WI38 (cell line): ENCODE measurements at regions not wholly inside any gene's neighbourhood (a gene's known extent, or its start where the extent isn't known, plus 50 kb on each side); places are given as distances from the start of the nearest gene placed in this dataset.

Experiments used
- H3K4me3 ChIP-seq: 2 replicates; pipeline ENCODE4 v1.5.1; 2011; ENCODE audit warnings: low read depth, mild to moderate bottlenecking, control low read depth, low read length
- TF ChIP-seq, protein P1 (sequence below): IDR thresholded peaks from 2 replicates; pipeline ENCODE4 v1.5.1; 2012; ENCODE audit warnings: low read depth, mild to moderate bottlenecking, control low read depth, low read length

DNA sequence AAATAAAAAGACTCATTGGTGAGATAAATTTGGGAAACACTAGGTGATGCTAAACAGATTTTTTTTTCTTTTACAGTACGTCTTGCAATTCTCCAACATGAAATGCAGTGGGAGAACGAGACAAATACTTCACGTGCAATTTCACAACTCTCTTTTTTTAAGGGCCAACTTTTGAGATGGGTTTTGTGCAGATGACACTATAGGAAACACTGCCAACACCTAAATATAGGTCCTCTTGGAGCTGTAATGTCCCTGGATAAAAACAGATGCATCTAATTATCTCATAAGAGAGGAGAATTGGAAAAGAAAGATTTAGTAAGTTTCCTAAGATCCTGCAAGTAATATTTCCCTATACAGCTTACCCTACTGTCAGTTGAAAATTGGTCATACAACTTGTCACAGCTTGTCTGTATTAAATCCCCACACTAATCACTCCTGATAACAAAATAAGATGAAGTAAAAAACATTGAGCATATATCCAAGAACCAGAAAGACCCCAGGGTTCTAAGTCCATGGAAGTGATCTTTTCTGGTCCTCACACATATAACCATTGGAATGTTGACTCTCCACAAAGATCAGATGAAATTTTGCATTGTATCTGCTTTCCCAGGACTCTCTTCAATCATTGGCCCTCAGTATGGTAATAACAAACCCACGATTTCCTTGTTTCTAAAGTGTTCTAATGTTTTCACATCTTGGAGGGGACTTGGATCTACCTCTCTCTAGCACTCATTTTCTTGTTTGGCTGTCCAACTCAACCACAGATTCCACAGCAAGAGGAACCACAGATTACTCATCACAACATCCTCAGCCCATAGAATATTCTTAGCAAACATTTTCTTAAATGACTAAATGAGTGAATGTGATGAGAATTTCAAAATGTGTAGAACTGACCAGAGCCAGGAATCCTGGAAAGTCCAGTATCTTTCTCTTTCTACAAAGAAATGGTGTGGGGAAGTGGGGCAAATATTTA, 769.4 kb upstream of the USP15 start:
- no peak overlapping the region for H3K4me3 ChIP-seq
- TF ChIP-seq, protein P1, sequence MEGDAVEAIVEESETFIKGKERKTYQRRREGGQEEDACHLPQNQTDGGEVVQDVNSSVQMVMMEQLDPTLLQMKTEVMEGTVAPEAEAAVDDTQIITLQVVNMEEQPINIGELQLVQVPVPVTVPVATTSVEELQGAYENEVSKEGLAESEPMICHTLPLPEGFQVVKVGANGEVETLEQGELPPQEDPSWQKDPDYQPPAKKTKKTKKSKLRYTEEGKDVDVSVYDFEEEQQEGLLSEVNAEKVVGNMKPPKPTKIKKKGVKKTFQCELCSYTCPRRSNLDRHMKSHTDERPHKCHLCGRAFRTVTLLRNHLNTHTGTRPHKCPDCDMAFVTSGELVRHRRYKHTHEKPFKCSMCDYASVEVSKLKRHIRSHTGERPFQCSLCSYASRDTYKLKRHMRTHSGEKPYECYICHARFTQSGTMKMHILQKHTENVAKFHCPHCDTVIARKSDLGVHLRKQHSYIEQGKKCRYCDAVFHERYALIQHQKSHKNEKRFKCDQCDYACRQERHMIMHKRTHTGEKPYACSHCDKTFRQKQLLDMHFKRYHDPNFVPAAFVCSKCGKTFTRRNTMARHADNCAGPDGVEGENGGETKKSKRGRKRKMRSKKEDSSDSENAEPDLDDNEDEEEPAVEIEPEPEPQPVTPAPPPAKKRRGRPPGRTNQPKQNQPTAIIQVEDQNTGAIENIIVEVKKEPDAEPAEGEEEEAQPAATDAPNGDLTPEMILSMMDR, result no peak

DNA sequence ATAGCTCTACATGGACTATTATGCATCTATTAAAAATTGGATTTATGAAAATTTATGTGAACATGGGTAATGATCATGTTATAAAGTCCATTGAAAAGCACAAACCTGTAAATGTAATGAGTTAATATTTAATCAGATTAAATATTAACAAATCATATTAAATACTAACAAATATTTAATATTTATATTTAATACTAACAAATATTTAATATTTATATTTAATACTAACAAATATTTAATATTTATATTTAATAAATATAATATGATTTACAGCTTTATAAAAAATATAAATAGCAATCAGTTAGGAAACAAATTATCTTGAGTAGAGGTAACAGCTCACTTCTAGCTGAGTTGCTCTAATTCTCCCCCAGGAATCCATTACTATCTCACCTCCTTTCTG, 758.0 kb upstream of the USP15 start:
- TF ChIP-seq, protein P1, result no peak
- H3K4me3 ChIP-seq, result no peak overlapping the region

DNA sequence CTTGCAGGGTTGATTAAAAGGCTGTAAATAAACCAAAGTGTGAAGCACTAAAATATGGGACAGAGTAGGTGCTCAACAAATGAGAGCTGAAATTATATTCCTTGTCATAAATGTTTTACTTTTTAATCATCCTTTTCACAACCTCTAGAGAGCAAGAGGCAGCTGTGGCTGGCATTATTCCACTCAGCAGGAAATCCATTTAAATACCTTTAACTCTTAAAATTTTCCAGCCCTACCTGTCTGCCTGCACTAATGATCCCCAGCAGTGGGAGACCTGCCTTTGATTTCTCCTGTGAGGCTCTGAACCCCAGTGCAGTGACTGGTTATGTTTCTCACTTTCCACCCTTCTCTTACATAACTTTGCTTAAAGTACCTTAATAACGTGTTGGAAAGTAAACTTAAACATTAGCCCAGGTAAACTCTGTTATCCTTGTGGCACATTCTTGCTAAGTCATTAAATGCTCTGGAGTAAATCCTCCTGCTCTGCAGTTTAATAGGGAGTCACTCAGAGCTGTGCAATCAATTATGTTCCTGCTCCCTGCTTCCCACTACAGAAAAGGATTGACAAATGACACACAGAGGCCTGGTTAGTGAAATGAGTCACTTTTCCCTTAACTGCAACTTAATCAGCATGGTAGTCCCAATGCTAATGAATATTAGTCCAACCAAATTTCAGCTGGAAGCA, 755.7 kb upstream of the USP15 start:
- no peak overlapping the region for H3K4me3 ChIP-seq
- TF ChIP-seq, protein P1, result no peak

DNA sequence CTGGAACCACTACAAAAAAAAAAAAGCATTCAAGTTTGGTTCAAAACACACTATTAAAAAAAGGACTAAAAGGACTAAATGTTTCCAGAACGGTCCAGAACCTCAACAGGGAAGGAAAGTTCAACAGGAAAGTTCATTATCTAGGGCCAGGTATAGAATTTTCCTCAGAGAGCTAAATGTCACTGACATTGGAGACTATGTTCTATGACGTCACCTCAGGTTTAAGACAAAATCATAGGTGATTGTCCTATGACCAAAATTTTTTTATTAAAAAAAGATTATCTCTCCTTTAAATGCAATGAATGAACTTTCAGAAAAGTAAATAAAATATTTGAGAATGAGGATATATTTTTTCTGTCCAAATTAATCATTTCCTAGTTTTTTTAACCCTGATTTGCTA, 746.7 kb upstream of the USP15 start:
- H3K4me3 ChIP-seq, result no peak overlapping the region
- TF ChIP-seq, protein P1, result no peak

DNA sequence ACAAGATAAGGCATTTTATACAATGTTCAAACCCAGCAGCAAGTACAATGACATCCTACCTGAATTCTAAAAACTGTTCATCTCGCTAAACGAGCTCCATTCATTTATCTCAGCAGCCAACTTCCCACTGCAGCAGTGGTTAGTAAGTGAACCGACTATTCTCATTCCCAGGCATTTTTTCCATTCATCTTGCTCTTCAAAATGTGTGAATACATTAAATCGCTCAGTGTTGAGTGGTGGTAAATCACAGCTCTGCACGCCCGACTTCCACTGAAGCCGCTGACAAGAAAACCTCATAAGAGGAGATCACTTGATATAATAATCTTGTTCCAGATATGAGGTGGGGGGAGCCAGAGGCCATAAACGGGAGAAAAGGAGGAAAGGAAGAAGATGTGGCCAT, 746.2 kb upstream of the USP15 start:
- TF ChIP-seq, protein P1, result no peak
- no peak overlapping the region for H3K4me3 ChIP-seq

DNA sequence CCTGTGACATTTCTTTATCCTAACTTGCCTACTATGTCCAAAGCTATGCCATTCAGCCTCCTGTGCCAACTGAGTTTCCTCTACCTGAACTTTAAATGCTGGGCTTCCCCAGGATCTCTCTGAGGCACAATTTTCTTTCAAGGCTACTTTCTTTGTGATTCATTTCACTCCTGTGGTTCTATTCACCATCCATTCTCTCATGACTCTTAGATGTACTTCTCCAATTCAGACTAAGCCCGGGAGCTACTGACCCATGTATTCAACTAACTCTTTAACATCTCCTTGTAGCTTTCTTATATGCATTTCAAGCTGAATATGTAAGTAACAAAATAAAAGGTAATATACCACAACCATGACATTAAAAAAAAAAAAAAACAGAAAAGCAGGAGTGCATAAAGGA, 738.9 kb upstream of the USP15 start:
- TF ChIP-seq, protein P1, result no peak
- H3K4me3 ChIP-seq, result no peak overlapping the region
